ENCODE measurements at regions not wholly inside any gene's neighbourhood (a gene's known extent, or its start where the extent isn't known, plus 50 kb on each side); places are given as distances from the start of the nearest gene placed in this dataset.

DNA sequence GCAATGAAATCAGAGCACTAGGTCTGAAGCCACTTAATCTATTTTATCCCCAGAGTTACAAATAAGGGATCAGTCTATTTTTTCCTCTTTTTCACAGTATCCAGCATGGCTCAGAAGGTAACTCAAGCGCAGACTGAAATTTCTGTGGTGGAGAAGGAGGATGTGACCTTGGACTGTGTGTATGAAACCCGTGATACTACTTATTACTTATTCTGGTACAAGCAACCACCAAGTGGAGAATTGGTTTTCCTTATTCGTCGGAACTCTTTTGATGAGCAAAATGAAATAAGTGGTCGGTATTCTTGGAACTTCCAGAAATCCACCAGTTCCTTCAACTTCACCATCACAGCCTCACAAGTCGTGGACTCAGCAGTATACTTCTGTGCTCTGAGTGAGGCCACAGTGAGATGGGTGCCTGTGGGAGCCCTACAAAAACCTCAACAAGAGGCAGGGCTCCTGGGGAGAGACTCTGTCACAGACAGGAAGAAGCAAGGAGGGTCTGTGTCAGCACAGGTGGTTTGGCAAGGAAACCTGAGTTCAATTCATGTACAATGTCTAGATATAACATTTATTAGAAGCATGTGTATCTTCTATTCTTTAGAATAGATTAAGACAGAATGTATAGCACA lies 334.3 kb upstream of the OR4E1 start:
- H3K4me3 ChIP-seq = no peak overlapping the region

DNA sequence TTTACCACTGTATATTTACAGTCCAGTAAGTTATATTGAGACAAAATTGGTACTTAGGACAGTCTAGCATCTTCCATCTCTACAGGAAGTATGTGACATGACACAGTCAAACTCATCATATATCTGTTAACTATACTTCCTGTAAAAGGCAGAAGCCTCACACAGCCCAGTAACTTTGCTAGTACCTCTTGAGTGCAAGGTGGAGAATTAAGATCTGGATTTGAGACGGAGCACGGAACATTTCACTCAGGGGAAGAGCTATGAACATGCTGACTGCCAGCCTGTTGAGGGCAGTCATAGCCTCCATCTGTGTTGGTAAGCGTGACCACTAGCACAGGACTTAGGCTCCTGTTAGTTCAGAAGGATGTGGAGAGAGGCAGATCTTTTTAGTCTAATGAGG lies 333.7 kb upstream of the OR4E1 start:
- Histone ChIP-seq H3K36me3 (no peaks in the 10 kb centered on the region), H3K27me3 (no peaks in the 10 kb centered on the region), H3K9ac (no peak overlapping the region), H3K4me2 (no peak overlapping the region), H3K9me3 (no peaks in the 10 kb centered on the region), H3K27ac (no peak overlapping the region), H3K4me1 (no peaks in the 10 kb centered on the region), H4K20me1 (no peaks in the 10 kb centered on the region), H3K4me3 (no peak overlapping the region)
- no peak for TF ChIP-seq Cebpa-rat (IDR thresholded peaks at IDR 0.05)

More for the DNA sequence above, 334.3 kb upstream of the OR4E1 start:
- H3K4me2 ChIP-seq = no peak overlapping the region
- H3K27me3 ChIP-seq = no peaks in the 10 kb centered on the region
- no peaks in the 10 kb centered on the region for H3K4me1 ChIP-seq
- H3K27ac ChIP-seq = no peak overlapping the region
- TF ChIP-seq Cebpa-rat (IDR thresholded peaks at IDR 0.05) = no peak
- no peaks in the 10 kb centered on the region for H3K36me3 ChIP-seq
- H3K9ac ChIP-seq = no peak overlapping the region
- no peaks in the 10 kb centered on the region for H3K9me3 ChIP-seq
- no peaks in the 10 kb centered on the region for H4K20me1 ChIP-seq

DNA sequence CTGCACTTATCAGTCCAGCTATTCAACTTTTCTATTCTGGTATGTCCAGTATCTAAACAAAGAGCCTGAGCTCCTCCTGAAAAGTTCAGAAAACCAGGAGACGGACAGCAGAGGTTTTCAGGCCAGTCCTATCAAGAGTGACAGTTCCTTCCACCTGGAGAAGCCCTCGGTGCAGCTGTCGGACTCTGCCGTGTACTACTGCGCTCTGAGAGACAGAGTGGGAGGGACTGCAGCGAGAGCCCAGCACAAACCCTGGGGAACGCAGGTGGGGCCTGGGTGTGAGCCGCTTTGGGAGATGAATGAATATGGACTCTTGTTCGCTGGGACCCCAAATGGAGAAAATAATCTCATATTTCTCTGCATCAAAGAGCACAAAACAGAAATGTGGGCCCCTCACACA lies 329.8 kb upstream of the OR4E1 start:
- Histone ChIP-seq H3K27me3 (no peaks in the 10 kb centered on the region), H3K9ac (no peak overlapping the region), H3K4me2 (no peak overlapping the region), H3K4me3 (no peak overlapping the region), H3K4me1 (no peaks in the 10 kb centered on the region), H4K20me1 (no peaks in the 10 kb centered on the region), H3K9me3 (no peaks in the 10 kb centered on the region), H3K27ac (no peak overlapping the region), H3K36me3 (no peaks in the 10 kb centered on the region)
- no peak for TF ChIP-seq Cebpa-rat (IDR thresholded peaks at IDR 0.05)

DNA sequence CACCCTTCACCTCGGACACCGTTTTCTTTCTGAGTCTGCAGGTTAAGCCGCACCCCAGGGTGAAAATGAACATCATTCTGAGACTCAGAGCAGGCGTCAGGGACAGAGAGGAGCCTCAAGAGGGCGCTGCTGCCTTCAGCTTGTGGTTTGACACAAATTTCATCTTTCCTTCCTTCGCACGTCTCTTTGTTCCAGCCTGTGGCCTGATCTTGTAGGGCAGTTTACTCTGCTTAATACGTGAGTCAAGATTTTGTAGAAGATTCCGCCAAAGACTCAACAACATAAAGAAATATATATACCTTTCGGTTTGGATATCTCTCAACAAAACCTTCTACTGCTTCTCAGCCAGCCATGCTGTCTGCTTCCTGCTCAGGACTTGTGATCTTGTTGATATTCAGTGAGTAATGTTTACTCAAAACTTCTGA lies 329.3 kb upstream of the OR4E1 start:
- Histone ChIP-seq H3K4me3 (no peak overlapping the region), H3K27me3 (no peaks in the 10 kb centered on the region), H3K36me3 (no peaks in the 10 kb centered on the region), H4K20me1 (no peaks in the 10 kb centered on the region), H3K27ac (no peak overlapping the region), H3K9ac (no peak overlapping the region), H3K9me3 (no peaks in the 10 kb centered on the region), H3K4me1 (no peaks in the 10 kb centered on the region), H3K4me2 (no peak overlapping the region)
- no peak for TF ChIP-seq Cebpa-rat (IDR thresholded peaks at IDR 0.05)

DNA sequence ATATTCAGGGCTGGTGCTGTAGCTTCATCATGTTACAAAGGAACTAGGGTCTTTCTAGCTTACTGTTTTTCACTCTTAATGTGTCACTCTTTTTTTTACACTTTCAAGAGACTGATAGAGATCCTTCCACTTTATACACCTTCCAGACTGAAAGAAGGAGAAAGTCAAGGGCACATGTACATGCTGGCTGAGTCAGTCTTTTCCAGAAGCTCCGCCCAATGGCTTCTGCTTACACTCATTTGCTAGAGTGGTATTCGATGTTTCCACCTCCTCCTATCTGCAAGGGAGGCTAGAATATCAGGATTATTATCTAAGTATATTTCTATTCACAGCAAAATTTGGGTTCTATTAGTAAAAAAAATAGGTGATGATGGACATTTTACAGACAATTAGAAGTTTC lies 325.8 kb upstream of the OR4E1 start:
- Histone ChIP-seq H3K9me3 (no peaks in the 10 kb centered on the region), H3K27me3 (no peaks in the 10 kb centered on the region), H3K4me3 (no peak overlapping the region), H3K27ac (no peak overlapping the region), H3K4me1 (no peaks in the 10 kb centered on the region), H3K4me2 (no peak overlapping the region), H3K9ac (no peak overlapping the region), H3K36me3 (no peaks in the 10 kb centered on the region), H4K20me1 (no peaks in the 10 kb centered on the region)
- TF ChIP-seq Cebpa-rat (IDR thresholded peaks at IDR 0.05) = no peak

DNA sequence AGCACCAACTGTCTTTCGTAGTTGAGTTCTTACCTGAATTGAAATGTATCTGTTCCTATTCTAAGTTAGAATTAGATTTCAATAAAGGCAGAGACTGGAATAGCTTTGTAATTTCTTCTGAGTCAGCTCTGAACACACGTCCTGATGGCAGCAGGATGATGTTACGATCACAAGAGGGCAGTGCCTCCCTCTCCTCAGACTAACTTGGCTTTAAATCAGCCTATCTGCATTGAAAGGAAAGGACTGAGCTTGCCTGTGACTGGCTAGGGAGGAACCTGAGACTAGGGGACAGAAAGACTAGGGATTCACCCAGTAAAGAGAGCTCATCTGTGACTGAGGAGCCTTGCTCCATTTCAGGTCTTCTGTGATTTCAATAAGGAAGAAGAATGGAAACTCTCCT lies 323.7 kb upstream of the OR4E1 start:
- H4K20me1 ChIP-seq = no peaks in the 10 kb centered on the region

DNA sequence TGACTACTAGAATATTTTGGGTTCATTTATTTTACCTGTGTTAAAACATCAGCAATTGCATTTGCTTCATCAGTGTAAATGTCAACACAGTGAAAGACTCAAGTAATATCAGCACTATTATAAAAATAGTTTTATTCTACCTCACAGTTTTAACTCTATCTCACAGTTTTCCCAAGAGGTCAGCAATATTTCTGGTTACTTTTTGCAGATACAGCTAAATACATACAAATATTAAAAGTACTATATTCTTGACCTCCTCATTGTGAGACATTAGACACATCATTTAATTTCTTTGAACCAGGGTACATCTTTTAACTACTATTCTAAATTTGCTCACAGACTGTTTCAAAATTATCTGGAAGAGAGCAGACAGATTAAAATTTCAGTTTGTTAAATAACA lies 321.7 kb upstream of the OR4E1 start:
- Histone ChIP-seq H3K27ac (no peak overlapping the region), H3K27me3 (no peaks in the 10 kb centered on the region), H3K9me3 (no peaks in the 10 kb centered on the region), H3K4me1 (no peaks in the 10 kb centered on the region), H3K4me3 (no peak overlapping the region), H3K4me2 (no peak overlapping the region), H4K20me1 (no peaks in the 10 kb centered on the region), H3K9ac (no peak overlapping the region), H3K36me3 (no peaks in the 10 kb centered on the region)
- no peak for TF ChIP-seq Cebpa-rat (IDR thresholded peaks at IDR 0.05)

More for the DNA sequence above, 323.7 kb upstream of the OR4E1 start:
- no peak overlapping the region for H3K9ac ChIP-seq
- H3K9me3 ChIP-seq = no peaks in the 10 kb centered on the region
- no peak for TF ChIP-seq Cebpa-rat (IDR thresholded peaks at IDR 0.05)
- H3K4me1 ChIP-seq = no peaks in the 10 kb centered on the region
- H3K4me2 ChIP-seq = no peak overlapping the region
- H3K27ac ChIP-seq = no peak overlapping the region
- H3K36me3 ChIP-seq = no peaks in the 10 kb centered on the region
- H3K27me3 ChIP-seq = no peaks in the 10 kb centered on the region
- H3K4me3 ChIP-seq = no peak overlapping the region

DNA sequence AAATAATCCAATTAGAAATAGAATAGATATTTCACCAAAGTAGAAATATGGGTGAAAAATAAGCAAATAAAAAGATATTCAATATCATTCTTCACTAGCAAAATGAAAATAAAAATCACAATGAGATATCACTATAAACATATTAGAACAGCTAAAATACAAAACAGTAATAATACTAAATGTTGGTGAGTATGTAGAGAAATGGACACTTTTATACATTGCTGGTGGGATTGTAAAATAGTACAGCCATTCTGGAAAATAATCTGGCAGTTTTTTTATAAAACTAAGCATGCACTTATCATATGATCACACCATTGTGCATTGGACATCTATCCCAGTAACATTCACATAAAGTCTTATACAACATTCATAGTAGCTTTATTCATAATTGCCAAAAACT lies 320.2 kb upstream of the OR4E1 start:
- no peaks in the 10 kb centered on the region for H4K20me1 ChIP-seq
- no peaks in the 10 kb centered on the region for H3K36me3 ChIP-seq
- no peaks in the 10 kb centered on the region for H3K9me3 ChIP-seq
- H3K4me1 ChIP-seq = no peaks in the 10 kb centered on the region
- TF ChIP-seq Cebpa-rat (IDR thresholded peaks at IDR 0.05) = no peak
- H3K27me3 ChIP-seq = no peaks in the 10 kb centered on the region
- H3K27ac ChIP-seq = no peak overlapping the region
- H3K9ac ChIP-seq = no peak overlapping the region
- H3K4me3 ChIP-seq = no peak overlapping the region
- H3K4me2 ChIP-seq = no peak overlapping the region

DNA sequence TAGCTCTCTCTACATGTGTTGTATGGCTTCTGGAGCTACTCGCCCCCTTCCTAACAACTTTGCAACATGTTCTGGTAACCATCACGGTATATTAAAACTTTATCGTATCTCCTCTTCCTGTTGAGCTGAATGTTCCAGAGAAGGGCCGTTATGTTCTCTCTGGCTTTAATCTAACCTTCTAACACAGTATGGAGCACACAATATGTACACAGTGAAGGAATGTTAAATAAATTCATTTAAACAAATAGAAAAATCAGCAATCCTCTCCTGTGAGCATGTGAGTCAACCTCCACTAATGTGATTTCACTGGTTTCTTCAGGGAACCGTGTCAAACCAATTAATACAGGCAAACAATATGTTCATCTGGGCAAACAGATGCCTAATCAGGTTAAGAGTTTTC lies 319.5 kb upstream of the OR4E1 start:
- Histone ChIP-seq H3K9ac (no peak overlapping the region), H3K36me3 (no peaks in the 10 kb centered on the region), H3K27ac (no peak overlapping the region), H3K4me2 (no peak overlapping the region), H3K27me3 (no peaks in the 10 kb centered on the region), H3K4me1 (no peaks in the 10 kb centered on the region), H3K9me3 (no peaks in the 10 kb centered on the region), H4K20me1 (no peaks in the 10 kb centered on the region), H3K4me3 (no peak overlapping the region)
- TF ChIP-seq Cebpa-rat (IDR thresholded peaks at IDR 0.05) = no peak

DNA sequence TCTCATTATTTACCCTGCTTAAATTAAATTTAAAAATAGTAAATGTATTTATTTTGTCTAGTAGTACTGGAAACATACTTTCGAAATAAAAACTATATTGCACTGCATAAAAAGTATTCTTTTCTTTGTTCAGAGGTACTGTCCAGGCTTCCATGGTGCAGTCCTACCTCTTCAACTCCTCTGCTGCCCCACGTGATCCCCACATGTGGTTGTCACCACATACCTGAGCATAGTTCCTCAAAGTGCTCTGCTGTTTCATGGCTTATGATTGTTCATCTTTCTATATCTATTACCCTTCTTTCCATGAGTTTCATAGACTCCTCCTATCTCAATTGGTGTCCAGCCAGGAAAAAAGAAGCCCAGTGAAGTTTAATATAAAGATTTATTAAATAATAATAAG lies 317.5 kb upstream of the OR4E1 start:
- Histone ChIP-seq H3K27ac (no peak overlapping the region), H3K9ac (no peak overlapping the region), H3K27me3 (no peaks in the 10 kb centered on the region), H3K4me3 (no peak overlapping the region), H4K20me1 (no peaks in the 10 kb centered on the region), H3K4me1 (no peaks in the 10 kb centered on the region), H3K4me2 (no peak overlapping the region), H3K36me3 (no peaks in the 10 kb centered on the region), H3K9me3 (no peaks in the 10 kb centered on the region)
- no peak for TF ChIP-seq Cebpa-rat (IDR thresholded peaks at IDR 0.05)

DNA sequence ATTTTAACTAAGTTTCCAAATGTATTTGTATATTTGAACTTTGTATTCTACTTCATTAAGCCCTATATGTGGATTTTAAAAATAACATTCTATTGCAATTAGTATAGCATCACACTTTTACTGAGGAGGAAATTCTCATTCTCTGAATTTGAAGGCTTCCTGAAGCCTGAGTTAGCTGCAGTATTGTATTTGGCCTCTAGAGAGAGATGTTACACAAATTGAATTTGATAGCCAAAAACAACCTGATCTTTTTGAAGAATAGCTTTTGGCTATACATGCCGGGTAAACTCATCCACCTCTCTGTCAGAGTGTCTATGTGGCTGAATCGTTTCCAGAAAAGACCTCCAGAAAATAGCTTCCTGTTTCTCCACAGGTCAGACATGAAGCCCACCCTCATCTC lies 316.5 kb upstream of the OR4E1 start:
- no peaks in the 10 kb centered on the region for H3K4me1 ChIP-seq
- H4K20me1 ChIP-seq = no peaks in the 10 kb centered on the region
- H3K27ac ChIP-seq = no peak overlapping the region
- H3K9me3 ChIP-seq = no peaks in the 10 kb centered on the region
- no peak for TF ChIP-seq Cebpa-rat (IDR thresholded peaks at IDR 0.05)
- no peak overlapping the region for H3K4me3 ChIP-seq
- no peak overlapping the region for H3K4me2 ChIP-seq
- no peak overlapping the region for H3K9ac ChIP-seq
- H3K27me3 ChIP-seq = no peaks in the 10 kb centered on the region
- no peaks in the 10 kb centered on the region for H3K36me3 ChIP-seq

Data from BLaER1 (cell line).